Endodermal cell (in vitro differentiated cells): ENCODE measurements at regions not wholly inside any gene's neighbourhood (a gene's known extent, or its start where the extent isn't known, plus 50 kb on each side); places are given as distances from the start of the nearest gene placed in this dataset.
A peak's percentile ranks its signal among the peaks of the same experiment; 100 is the strongest.

Experiments
- DNase-seq: peaks from one replicate; pipeline ENCODE4 v3.0.0-alpha.2; 2017
- H3K27ac ChIP-seq: 2 replicates; pipeline ENCODE4 v1.5.1; 2013; ENCODE audit warnings: mild to moderate bottlenecking, low read depth, low read length, moderate library complexity
- H3K27me3 ChIP-seq: 2 replicates; pipeline ENCODE4 v1.6.1; 2013; ENCODE audit warnings: mild to moderate bottlenecking, low read length, moderate library complexity; ENCODE audit not compliant: insufficient read depth, control insufficient read depth, poor library complexity, severe bottlenecking
- H3K36me3 ChIP-seq: 2 replicates; pipeline ENCODE4 v1.7.0; 2013; ENCODE audit warnings: mild to moderate bottlenecking, low read length, moderate library complexity; ENCODE audit not compliant: control insufficient read depth, insufficient read depth
- H3K4me1 ChIP-seq: one replicate; pipeline ENCODE4 v1.7.0; 2013; ENCODE audit warnings: low read length; ENCODE audit not compliant: control insufficient read depth, insufficient read depth
- H3K4me3 ChIP-seq: 2 replicates; pipeline ENCODE4 v1.5.1; 2013; ENCODE audit warnings: mild to moderate bottlenecking, low read length, moderate library complexity
- H3K9ac ChIP-seq: 2 replicates; pipeline ENCODE4 v1.6.1; 2013; ENCODE audit warnings: mild to moderate bottlenecking, low read length, moderate library complexity; ENCODE audit not compliant: poor library complexity, severe bottlenecking; ENCODE audit errors: extremely low read depth
- H3K9me3 ChIP-seq: 2 replicates; pipeline ENCODE4 v1.6.1; 2013; ENCODE audit warnings: mild to moderate bottlenecking, low read length, moderate library complexity; ENCODE audit not compliant: control insufficient read depth
- H3K27ac Mint-ChIP-seq: 2 replicates; pipeline ENCODE4 v1.8.0; 2020; ENCODE audit warnings: mixed read lengths
- H3K27me3 Mint-ChIP-seq: 2 replicates; pipeline ENCODE4 v1.8.0; 2021; ENCODE audit warnings: mild to moderate bottlenecking, mixed read lengths; ENCODE audit not compliant: insufficient read depth
- H3K36me3 Mint-ChIP-seq: 2 replicates; pipeline ENCODE4 v1.8.0; 2020; ENCODE audit warnings: low read depth, mixed read lengths
- H3K4me1 Mint-ChIP-seq: 2 replicates; pipeline ENCODE4 v1.8.0; 2020; ENCODE audit warnings: mixed read lengths
- H3K4me3 Mint-ChIP-seq: 2 replicates; pipeline ENCODE4 v1.8.0; 2020; ENCODE audit warnings: mild to moderate bottlenecking, moderate library complexity, mixed read lengths
- H3K9me3 Mint-ChIP-seq: 2 replicates; pipeline ENCODE4 v1.8.0; 2020; ENCODE audit warnings: mild to moderate bottlenecking, mixed read lengths
- WGBS, 2 experiments: methylation state at CpG; one replicate each; pipeline versions ENCODE4 v1.1.5 to v1.1.7; 2013; ENCODE audit warnings: missing lambda C conversion rate in 2 of 2, mixed read lengths in 1 of 2; ENCODE audit not compliant: insufficient coverage in 1 of 2, insufficient read length in 1 of 2; 5-methylcytosine and 5-hydroxymethylcytosine counted together
- TF ChIP-seq, protein P1 (sequence below): fragments of 200-600 bp; sonication (generic); conservative IDR thresholded peaks from 2 replicates; pipeline ENCODE4 v1.5.0; 2021; ENCODE audit warnings: antibody characterized with exemption, mild to moderate bottlenecking

DNA sequence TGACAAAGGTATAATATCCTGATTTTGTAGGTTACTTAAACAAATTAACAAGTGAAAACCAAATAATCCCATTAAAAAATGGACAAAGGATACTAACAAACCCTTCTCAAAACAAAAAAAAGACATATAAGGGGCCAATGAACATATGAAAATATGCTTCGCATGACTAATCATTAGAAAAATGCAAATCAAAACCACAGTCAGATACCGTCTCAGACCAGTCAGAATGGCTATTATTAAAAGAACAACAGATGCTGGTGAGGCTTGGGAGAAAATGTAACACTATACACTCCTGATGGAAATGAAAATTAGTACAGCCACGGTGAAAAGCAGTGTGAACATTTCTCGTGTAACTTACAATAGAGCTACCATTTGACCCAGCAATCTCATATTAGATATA is 1542.2 kb upstream of the CDH9 start:
- Mint-ChIP-seq H3K4me1 (no peaks in the 10 kb centered on the region), H3K27ac (no peak overlapping the region)
- TF ChIP-seq, protein P1, sequence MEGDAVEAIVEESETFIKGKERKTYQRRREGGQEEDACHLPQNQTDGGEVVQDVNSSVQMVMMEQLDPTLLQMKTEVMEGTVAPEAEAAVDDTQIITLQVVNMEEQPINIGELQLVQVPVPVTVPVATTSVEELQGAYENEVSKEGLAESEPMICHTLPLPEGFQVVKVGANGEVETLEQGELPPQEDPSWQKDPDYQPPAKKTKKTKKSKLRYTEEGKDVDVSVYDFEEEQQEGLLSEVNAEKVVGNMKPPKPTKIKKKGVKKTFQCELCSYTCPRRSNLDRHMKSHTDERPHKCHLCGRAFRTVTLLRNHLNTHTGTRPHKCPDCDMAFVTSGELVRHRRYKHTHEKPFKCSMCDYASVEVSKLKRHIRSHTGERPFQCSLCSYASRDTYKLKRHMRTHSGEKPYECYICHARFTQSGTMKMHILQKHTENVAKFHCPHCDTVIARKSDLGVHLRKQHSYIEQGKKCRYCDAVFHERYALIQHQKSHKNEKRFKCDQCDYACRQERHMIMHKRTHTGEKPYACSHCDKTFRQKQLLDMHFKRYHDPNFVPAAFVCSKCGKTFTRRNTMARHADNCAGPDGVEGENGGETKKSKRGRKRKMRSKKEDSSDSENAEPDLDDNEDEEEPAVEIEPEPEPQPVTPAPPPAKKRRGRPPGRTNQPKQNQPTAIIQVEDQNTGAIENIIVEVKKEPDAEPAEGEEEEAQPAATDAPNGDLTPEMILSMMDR = no peak

DNA sequence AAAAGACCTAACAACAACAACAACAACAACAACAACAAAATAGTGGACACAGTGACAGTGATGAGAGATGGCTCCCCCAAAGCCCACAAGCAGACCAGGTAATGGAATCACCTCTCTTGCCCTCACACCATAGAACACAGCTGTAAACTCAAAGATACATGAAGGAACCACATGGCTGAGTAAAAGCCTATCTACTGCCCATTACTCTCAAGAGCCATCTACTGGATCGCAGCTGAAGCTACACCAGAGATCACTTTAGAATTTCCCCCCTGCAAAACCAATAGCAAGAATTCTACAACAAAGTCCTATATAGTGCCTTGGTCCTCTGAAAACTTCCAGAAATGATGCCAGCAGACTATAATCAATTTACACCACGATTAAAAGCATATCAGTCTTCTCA is 1537.6 kb upstream of the CDH9 start:
- Mint-ChIP-seq H3K27me3 (peaks cover 2% of the 10 kb centered on the region), H3K4me3 (no peak overlapping the region), H3K9me3 (no peaks in the 10 kb centered on the region), H3K36me3 (no peaks in the 10 kb centered on the region), H3K4me1 (no peaks in the 10 kb centered on the region), H3K27ac (no peak overlapping the region)
- H3K27ac ChIP-seq = no peak overlapping the region
- H3K9ac ChIP-seq = no peak overlapping the region
- 57 to 89% methylated on average over 1 to 2 of the region's 2 CpGs for WGBS, 2 experiments
- H3K9me3 ChIP-seq = no peaks in the 10 kb centered on the region
- no peaks in the 10 kb centered on the region for H3K36me3 ChIP-seq
- TF ChIP-seq, protein P1 = peak; percentile 78
- H3K4me3 ChIP-seq = no peak overlapping the region
- DNase-seq = no peak
- H3K4me1 ChIP-seq = no peaks in the 10 kb centered on the region
- H3K27me3 ChIP-seq = no peaks in the 10 kb centered on the region

More for the DNA sequence above, 1542.2 kb upstream of the CDH9 start:
- DNase-seq = no peak
- Mint-ChIP-seq H3K36me3 (no peaks in the 10 kb centered on the region), H3K27me3 (peaks cover 2% of the 10 kb centered on the region), H3K4me3 (no peak overlapping the region), H3K9me3 (no peaks in the 10 kb centered on the region)
- Histone ChIP-seq H3K9ac (no peak overlapping the region), H3K4me1 (no peaks in the 10 kb centered on the region), H3K9me3 (no peaks in the 10 kb centered on the region), H3K4me3 (no peak overlapping the region), H3K27ac (no peak overlapping the region), H3K36me3 (no peaks in the 10 kb centered on the region), H3K27me3 (no peaks in the 10 kb centered on the region)
- WGBS, 2 experiments = 83 to 95% methylated on average over 3 to 4 of the region's 4 CpGs

DNA sequence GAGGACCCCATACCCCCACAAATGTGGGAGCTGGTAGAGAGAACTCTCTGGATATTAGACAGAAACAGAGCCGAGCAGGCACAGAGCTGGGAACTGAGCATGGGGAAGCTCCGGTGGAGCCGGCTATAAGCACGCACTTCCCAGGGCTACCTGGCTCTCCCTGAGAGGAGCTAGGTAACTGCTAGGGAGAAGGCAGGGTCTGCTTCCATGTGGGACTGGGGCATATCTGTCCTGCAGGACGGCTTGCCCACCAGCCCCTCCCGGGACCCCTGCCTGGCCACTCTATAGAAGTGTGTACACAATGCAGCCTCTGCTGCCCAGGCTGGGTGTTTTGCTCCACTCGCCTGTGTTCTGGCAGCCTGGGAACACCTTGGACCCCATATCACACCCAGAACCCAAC is 1537.0 kb upstream of the CDH9 start:
- H3K4me1 ChIP-seq = no peaks in the 10 kb centered on the region
- WGBS, 2 experiments = 94% methylated on average over 7 of the region's 7 CpGs; no CpG with 5 or more reads in 1 of the 2 experiments
- no peak overlapping the region for H3K27ac ChIP-seq
- H3K4me3 ChIP-seq = no peak overlapping the region
- no peaks in the 10 kb centered on the region for H3K27me3 ChIP-seq
- Mint-ChIP-seq H3K36me3 (no peaks in the 10 kb centered on the region), H3K4me3 (no peak overlapping the region), H3K27me3 (peaks cover 2% of the 10 kb centered on the region), H3K9me3 (no peaks in the 10 kb centered on the region), H3K4me1 (no peaks in the 10 kb centered on the region), H3K27ac (no peak overlapping the region)
- no peak for DNase-seq
- no peak overlapping the region for H3K9ac ChIP-seq
- H3K9me3 ChIP-seq = no peaks in the 10 kb centered on the region
- TF ChIP-seq, protein P1 = no peak
- no peaks in the 10 kb centered on the region for H3K36me3 ChIP-seq
